Fibroblast of skin of left biceps (primary cell): ENCODE measurements at regions not wholly inside any gene's neighbourhood (a gene's known extent, or its start where the extent isn't known, plus 50 kb on each side); places are given as distances from the start of the nearest gene placed in this dataset.

Source experiments
- DNase-seq, 2 experiments: peaks; one replicate each; pipeline ENCODE4 v3.0.0-alpha.2; 2013; ENCODE audit warnings: low read depth in 2 of 2

DNA sequence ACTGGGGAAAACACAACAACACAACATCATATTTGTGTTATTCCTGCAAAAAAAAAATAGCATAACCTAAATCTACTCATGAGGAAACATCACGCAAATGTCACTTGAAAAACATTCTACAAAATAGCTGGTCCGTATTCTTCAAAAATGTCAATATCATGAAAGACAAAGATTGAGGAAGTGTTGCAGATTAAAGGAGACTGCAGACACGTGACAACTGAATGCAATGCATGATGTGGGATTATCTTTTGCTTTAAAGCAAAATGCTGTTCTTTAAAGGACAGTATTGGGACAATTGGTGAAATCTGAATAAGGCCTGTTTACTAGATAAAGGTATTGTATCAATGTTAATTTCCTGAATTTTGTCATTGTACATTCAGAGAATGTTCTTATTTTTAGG, 157.7 kb downstream of the SMIM20 start:
- no peak for DNase-seq

GRCh38 chr4:26073886-26074560, 160.0 kb downstream of the SMIM20 start:
- no peak for DNase-seq

- no peak for DNase-seq
Measured at GRCh38 chr4:26074712-26075430, 160.9 kb downstream of the SMIM20 start.

DNA sequence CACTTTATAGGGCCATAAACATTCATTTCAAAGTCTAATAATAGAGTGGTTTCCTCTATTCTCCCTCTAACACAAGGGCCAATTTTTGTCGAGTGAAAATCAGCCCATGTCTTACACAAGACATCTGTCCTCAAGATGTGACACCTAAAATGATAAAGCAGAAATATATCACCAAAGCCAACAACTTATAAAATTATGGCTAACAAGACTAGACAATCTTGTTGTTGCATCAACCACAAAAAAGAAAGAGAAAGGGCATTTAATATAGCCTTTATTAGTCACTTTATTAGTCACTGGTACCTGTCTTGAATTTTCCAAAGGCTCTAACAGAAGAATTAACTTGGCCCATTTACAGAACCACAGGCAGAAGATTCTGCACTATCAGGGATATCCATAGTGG, 161.6 kb downstream of the SMIM20 start:
- DNase-seq, result no peak

- DNase-seq, result no peak
Measured at GRCh38 chr4:26076000-26076587, 162.1 kb downstream of the SMIM20 start.

DNA sequence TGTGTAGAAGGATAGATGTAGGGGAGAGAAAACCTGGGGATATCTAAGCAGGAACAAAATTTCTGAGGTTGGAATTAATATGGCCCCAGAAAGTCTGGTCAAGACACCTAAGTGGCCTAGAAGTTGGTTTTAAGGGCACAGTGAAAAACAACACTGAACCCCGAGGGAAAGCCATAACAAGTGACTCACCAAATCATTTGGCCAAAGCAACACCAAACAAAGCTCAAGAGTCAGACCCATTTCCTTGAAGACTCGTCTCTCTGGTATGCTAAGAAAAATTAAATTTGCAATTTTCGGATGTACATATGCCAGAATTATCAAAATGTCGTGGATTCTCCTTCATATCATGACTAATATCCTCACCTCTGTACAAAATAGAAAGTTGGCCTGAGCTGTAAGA, 162.9 kb downstream of the SMIM20 start:
- no peak for DNase-seq

DNA sequence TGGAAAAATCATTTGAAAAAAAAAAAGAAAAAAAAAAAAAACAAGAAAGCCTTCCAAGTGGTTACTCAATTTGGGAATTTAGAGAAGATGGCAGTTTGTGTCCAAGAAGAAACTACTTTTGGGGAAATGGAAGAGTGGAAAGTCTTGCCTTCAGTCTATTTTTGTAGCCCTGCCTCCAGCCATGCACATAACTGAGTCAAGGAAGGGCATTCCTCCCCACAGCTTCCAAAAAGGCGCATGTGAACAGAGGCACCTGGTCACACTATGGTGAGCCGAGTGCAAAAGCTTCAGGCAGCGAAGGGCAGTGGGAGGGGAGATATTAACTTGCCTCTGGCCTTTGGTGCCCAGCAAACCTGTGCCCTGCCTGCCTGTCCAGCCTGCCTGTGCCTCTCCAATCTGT, 163.7 kb downstream of the SMIM20 start:
- no peak for DNase-seq

DNA sequence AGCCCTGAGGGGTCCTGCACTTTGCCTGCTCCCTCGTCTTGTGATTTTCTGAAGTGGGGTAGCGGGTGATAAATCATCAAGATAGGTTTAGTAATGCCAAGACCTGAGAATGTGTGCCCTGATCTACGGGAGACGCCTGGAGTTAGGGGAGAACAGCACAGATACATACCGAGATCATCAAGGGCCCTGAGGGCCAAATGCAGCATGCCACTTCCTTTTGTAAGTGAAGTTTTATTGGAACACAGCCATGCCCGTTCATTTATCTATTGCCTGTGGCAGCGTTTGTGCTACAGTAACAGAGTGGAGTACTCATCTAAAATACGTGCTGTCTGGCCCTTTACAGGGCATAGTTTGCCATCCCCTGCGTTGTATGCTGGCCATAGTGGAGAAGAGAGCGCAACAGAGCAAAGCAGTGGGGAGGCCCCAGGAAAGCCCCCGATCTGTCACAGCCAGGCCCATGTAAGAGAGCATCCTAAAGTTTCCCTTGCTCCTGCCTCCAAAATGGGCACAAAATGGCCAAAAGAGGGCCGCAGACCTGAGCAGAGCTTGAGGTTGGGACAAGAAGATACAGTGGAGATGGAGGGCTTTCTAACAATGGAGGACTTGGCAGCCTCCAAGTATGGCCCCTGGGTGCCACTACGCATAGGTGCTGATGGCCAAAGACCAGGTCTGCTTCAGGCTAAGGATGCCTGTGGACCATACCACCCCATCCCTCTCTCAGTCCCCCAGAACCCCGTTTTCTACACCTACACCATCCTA, 167.0 kb downstream of the SMIM20 start:
- no peak for DNase-seq

GRCh38 chr4:26081795-26082498, 167.9 kb downstream of the SMIM20 start:
- no peak for DNase-seq

DNA sequence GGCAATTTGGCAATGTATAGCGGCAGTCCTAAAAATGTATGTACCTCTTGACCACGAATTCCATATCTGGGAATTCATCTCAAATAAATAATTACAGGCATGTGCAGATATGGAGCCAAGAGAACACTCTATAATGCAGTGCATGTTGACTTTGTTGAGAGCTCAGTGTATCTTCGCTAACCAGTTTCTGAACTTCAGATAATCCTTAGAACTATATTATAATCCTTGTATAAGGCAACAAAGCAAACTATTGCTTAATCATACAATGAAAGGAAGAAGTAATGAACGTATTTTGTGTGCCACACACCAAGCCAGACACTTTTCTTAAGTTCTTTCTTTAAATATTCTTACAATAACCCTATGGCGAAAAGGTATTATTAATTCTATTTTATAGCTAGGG, 168.5 kb downstream of the SMIM20 start:
- no peak for DNase-seq

GRCh38 chr4:26083987-26084386, 170.0 kb downstream of the SMIM20 start:
- DNase-seq, result peak; percentile 79 to 86

- DNase-seq, result no peak
Measured at GRCh38 chr4:26084414-26084813, 170.4 kb downstream of the SMIM20 start.

DNA sequence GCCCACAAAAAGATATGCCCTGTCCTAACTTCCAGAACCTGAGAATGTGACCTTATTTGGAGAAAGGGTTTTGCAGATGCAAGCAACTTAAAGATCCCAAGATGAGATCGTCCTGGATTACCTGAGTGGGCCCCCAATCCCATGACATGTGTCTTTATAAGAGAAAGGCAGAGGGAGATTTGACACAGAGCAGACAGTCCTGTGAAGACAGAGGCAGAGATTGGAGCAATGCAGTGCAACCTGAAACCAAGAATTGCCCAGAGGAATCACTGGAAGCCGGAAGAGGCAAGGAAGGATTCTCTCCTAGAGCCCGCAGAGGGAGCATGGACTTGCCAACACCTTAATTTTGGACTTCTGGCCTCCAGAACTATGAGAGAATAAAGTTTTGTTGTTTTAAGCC, 171.5 kb downstream of the SMIM20 start:
- no peak for DNase-seq

- no peak for DNase-seq
Measured at GRCh38 chr4:26086621-26087441, 172.8 kb downstream of the SMIM20 start.

- DNase-seq, result peak in 1 of 2 experiments; percentile 6
Measured at GRCh38 chr4:26088433-26088928, 174.5 kb downstream of the SMIM20 start.

GRCh38 chr4:26093551-26093950, 179.5 kb downstream of the SMIM20 start:
- DNase-seq, result no peak

GRCh38 chr4:26094076-26094475, 180.1 kb downstream of the SMIM20 start:
- DNase-seq, result no peak

DNA sequence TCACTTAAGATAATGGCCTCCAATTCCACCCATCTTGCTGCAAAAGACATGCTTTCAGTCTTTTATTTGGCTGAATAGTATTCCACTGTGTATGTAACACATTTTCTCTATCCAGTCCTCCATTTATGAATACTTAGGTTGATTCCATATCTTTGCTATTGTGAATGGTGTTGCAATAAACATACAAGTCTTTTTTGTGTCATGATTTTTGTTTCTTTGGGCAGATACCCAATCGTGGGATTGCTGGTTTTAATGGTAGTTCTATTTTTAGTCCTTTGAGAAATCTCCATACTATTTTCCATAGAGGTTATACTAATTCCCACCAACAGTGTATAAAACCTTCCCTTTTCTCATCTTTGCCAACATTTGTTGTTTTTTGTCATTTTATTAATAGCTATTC, 180.9 kb downstream of the SMIM20 start:
- DNase-seq, result no peak

DNA sequence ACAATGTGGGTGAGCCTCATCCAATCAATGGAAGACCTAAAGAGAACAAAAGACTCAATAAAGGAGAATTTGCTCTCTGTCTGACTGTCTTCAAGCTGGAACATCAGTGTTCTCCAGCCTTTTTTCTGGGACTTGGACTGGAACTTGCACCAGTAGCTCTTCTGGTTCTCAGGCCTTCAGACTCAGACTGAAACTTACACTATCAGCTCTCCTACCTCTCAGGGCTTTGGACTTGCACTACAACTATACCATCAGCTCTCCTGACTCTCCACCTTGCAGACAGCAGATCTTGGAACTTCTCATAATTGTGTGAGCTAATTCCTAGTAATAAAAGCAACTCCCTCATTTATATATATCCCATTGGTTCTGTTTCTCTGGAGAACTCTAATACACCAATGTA, 185.9 kb downstream of the SMIM20 start:
- no peak for DNase-seq

DNA sequence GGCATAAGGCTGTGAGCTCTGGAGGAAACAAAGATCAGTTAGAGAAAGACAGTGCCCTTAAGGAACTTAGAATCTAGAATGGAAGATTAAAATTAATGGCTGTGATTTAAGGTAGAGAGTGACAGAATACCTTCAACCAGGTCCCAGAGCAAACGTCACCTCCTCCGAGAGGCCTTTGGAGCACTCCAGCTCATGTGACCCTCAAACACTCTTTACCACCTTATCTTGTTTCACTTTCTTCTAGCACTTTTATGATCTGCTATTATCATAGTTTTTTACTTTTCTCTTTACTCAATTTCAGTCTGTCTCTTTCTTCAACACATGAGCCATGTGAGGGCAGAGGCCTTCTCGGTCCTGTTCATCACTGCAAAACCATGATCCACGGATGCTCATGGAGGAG, 187.0 kb downstream of the SMIM20 start:
- no peak for DNase-seq
